Stimulated activated CD4-positive, alpha-beta T cell treated with anti-CD3 and anti-CD28 coated beads, Interleukin-15, amount 100 ng/mL, for 1 hour (primary cell): ENCODE measurements at regions not wholly inside any gene's neighbourhood (a gene's known extent, or its start where the extent isn't known, plus 50 kb on each side); places are given as distances from the start of the nearest gene placed in this dataset.

Experiments used
- DNase-seq, 2 donors: peaks; one replicate each; pipeline ENCODE4 v3.0.0-alpha.2; 2020; ENCODE audit warnings: low read depth in 1 of 2, low spot score in 1 of 2

- DNase-seq = no peak
These were observed 137.2 kb downstream of the PFKFB3 start for GRCh38 chr10:6339891-6340290.

- DNase-seq = no peak
These were observed 139.5 kb downstream of the PFKFB3 start for GRCh38 chr10:6342096-6342685.

GRCh38 chr10:6343305-6344010 is 140.7 kb downstream of the PFKFB3 start:
- no peak for DNase-seq

- DNase-seq = no peak
These were observed 142.7 kb downstream of the PFKFB3 start for GRCh38 chr10:6345404-6345803.

GRCh38 chr10:6346631-6347030 is 143.9 kb downstream of the PFKFB3 start:
- DNase-seq = no peak

- peak; percentile 32 to 38 for DNase-seq
These were observed 144.7 kb downstream of the PFKFB3 start for GRCh38 chr10:6347391-6347951.

GRCh38 chr10:6348096-6348874 is 145.6 kb downstream of the PFKFB3 start:
- peak; percentile 60 for DNase-seq

- DNase-seq = no peak
These were observed 147.3 kb downstream of the PFKFB3 start for GRCh38 chr10:6349846-6350535.

GRCh38 chr10:6350609-6351008 is 147.9 kb downstream of the PFKFB3 start:
- DNase-seq = no peak

- DNase-seq = no peak
These were observed 148.8 kb downstream of the PFKFB3 start for GRCh38 chr10:6351495-6351894.

- no peak for DNase-seq
These were observed 150.8 kb downstream of the PFKFB3 start for GRCh38 chr10:6353526-6353925.

GRCh38 chr10:6354168-6354772 is 151.5 kb downstream of the PFKFB3 start:
- DNase-seq = no peak

GRCh38 chr10:6356280-6356793 is 153.6 kb downstream of the PFKFB3 start:
- DNase-seq = no peak

- no peak for DNase-seq
These were observed 159.1 kb downstream of the PFKFB3 start for GRCh38 chr10:6361869-6362268.

GRCh38 chr10:6362879-6363278 is 160.1 kb downstream of the PFKFB3 start:
- DNase-seq = no peak

- DNase-seq = no peak
These were observed 160.8 kb downstream of the PFKFB3 start for GRCh38 chr10:6363511-6363910.

- no peak for DNase-seq
These were observed 161.6 kb downstream of the PFKFB3 start for GRCh38 chr10:6364283-6364682.

GRCh38 chr10:6364893-6365292 is 162.2 kb downstream of the PFKFB3 start:
- DNase-seq = no peak

- DNase-seq = no peak
These were observed 162.7 kb downstream of the PFKFB3 start for GRCh38 chr10:6365384-6365783.
